H9 (cell line): ENCODE measurements at regions not wholly inside any gene's neighbourhood (a gene's known extent, or its start where the extent isn't known, plus 50 kb on each side); places are given as distances from the start of the nearest gene placed in this dataset.

ENCODE experiments used
- DNase-seq: peaks from one replicate; pipeline ENCODE4 v3.0.0-alpha.2; 2017
- H2AFZ ChIP-seq: one replicate; pipeline ENCODE4 v1.6.1; 2013; ENCODE audit warnings: mild to moderate bottlenecking, low read length, control low read depth, moderate library complexity
- H2AK5ac ChIP-seq: 2 replicates; pipeline ENCODE4 v1.6.1; 2013; ENCODE audit warnings: low read length, control low read depth, mixed read lengths; ENCODE audit not compliant: insufficient read length
- H2BK120ac ChIP-seq: one replicate; pipeline ENCODE4 v1.6.1; 2013; ENCODE audit warnings: low read depth, mild to moderate bottlenecking, low read length, control low read depth, inconsistent platforms; ENCODE audit not compliant: poor library complexity, severe bottlenecking
- H2BK12ac ChIP-seq: 2 replicates; pipeline ENCODE4 v1.6.1; 2013; ENCODE audit warnings: low read length, control low read depth, mixed read lengths, low read depth; ENCODE audit not compliant: insufficient read length
- H2BK15ac ChIP-seq: 2 replicates; pipeline ENCODE4 v1.6.1; 2013; ENCODE audit warnings: low read depth, low read length, control low read depth
- H2BK20ac ChIP-seq: one replicate; pipeline ENCODE4 v1.6.1; 2013; ENCODE audit warnings: low read depth, mild to moderate bottlenecking, low read length, control low read depth, inconsistent platforms; ENCODE audit not compliant: poor library complexity, severe bottlenecking
- H2BK5ac ChIP-seq: 2 replicates; pipeline ENCODE4 v1.6.1; 2013; ENCODE audit warnings: low read length, control low read depth, mixed read lengths; ENCODE audit not compliant: insufficient read length
- H3K14ac ChIP-seq: 2 replicates; pipeline ENCODE4 v1.6.1; 2013; ENCODE audit warnings: low read length, control low read depth; ENCODE audit not compliant: insufficient read depth
- H3K18ac ChIP-seq: 2 replicates; pipeline ENCODE4 v1.6.1; 2013; ENCODE audit warnings: low read depth, mild to moderate bottlenecking, mixed read lengths, low read length, control low read depth; ENCODE audit not compliant: insufficient read length
- H3K23ac ChIP-seq: 2 replicates; pipeline ENCODE4 v1.6.1; 2013; ENCODE audit warnings: low read length, control low read depth, mixed read lengths, low read depth; ENCODE audit not compliant: insufficient read length
- H3K23me2 ChIP-seq: 2 replicates; pipeline ENCODE4 v1.6.1; 2013; ENCODE audit warnings: low read depth, mild to moderate bottlenecking, mixed read lengths, low read length, control low read depth; ENCODE audit not compliant: insufficient read length, poor library complexity, severe bottlenecking
- H3K27ac ChIP-seq: 2 replicates; pipeline ENCODE4 v1.5.1; 2013; ENCODE audit warnings: low read length, control low read depth, mixed read lengths, low read depth; ENCODE audit not compliant: insufficient read length
- H3K27me3 ChIP-seq: 2 replicates; pipeline ENCODE4 v1.6.1; 2013; ENCODE audit warnings: low read length, control low read depth, inconsistent platforms; ENCODE audit not compliant: insufficient read depth
- H3K4ac ChIP-seq: 2 replicates; pipeline ENCODE4 v1.6.1; 2013; ENCODE audit warnings: low read depth, mild to moderate bottlenecking, control low read depth, inconsistent platforms, low read length, moderate library complexity
- H3K4me1 ChIP-seq: 2 replicates; pipeline ENCODE4 v1.6.1; 2013; ENCODE audit warnings: low read length, control low read depth, inconsistent platforms; ENCODE audit not compliant: insufficient read depth
- H3K4me2 ChIP-seq: 2 replicates; pipeline ENCODE4 v1.6.1; 2013; ENCODE audit warnings: low read length, control low read depth, mixed read lengths; ENCODE audit not compliant: insufficient read length, insufficient read depth
- H3K56ac ChIP-seq: 2 replicates; pipeline ENCODE4 v1.6.1; 2013; ENCODE audit warnings: low read depth, mild to moderate bottlenecking, mixed read lengths, low read length, control low read depth; ENCODE audit not compliant: insufficient read length
- H3K79me1 ChIP-seq: 2 replicates; pipeline ENCODE4 v1.6.1; 2013; ENCODE audit warnings: low read depth, mild to moderate bottlenecking, moderate library complexity, low read length, control low read depth, inconsistent platforms; ENCODE audit not compliant: insufficient read depth, poor library complexity, severe bottlenecking
- H3K79me2 ChIP-seq: 2 replicates; pipeline ENCODE4 v1.6.1; 2013; ENCODE audit warnings: low read length, control low read depth, inconsistent platforms; ENCODE audit not compliant: insufficient read depth
- H3K9ac ChIP-seq: 2 replicates; pipeline ENCODE4 v1.6.1; 2013; ENCODE audit warnings: low read length, control low read depth, mixed read lengths; ENCODE audit not compliant: insufficient read length; ENCODE audit errors: extremely low read depth
- H3K9me3 ChIP-seq: one replicate; pipeline ENCODE4 v1.6.1; 2013; ENCODE audit warnings: low read depth, low read length, inconsistent platforms; ENCODE audit not compliant: control insufficient read depth
- H3T11ph ChIP-seq: one replicate; pipeline ENCODE4 v1.6.1; 2013; ENCODE audit warnings: mild to moderate bottlenecking, low read length, control low read depth, inconsistent platforms
- H4K20me1 ChIP-seq: one replicate; pipeline ENCODE4 v1.6.1; 2013; ENCODE audit not compliant: control insufficient read depth, insufficient read length, insufficient read depth
- H4K5ac ChIP-seq: 2 replicates; pipeline ENCODE4 v1.6.1; 2013; ENCODE audit warnings: low read depth, mild to moderate bottlenecking, mixed read lengths, low read length, control low read depth; ENCODE audit not compliant: insufficient read length
- H4K8ac ChIP-seq: replicated peaks from 2 replicates; pipeline ENCODE4 v1.6.1; 2013; ENCODE audit warnings: low read length, control low read depth, mixed read lengths, low read depth; ENCODE audit not compliant: insufficient read length
- H4K91ac ChIP-seq: 2 replicates; pipeline ENCODE4 v1.6.1; 2013; ENCODE audit warnings: low read depth, mild to moderate bottlenecking, moderate library complexity, mixed read lengths, low read length, control low read depth; ENCODE audit not compliant: insufficient read length
- H3K27ac Mint-ChIP-seq, 3 experiments: 2 replicates in 2 of 3; 3 replicates in 1 of 3; pipeline ENCODE4 v1.8.0; 2020 to 2021; ENCODE audit warnings: mixed read lengths in 3 of 3, mild to moderate bottlenecking in 1 of 3, moderate library complexity in 1 of 3
- H3K27me3 Mint-ChIP-seq: 2 replicates; pipeline ENCODE4 v1.8.0; 2021; ENCODE audit warnings: low read depth, mild to moderate bottlenecking, moderate library complexity, mixed read lengths
- H3K36me3 Mint-ChIP-seq, 3 experiments: 2 replicates in 2 of 3; 3 replicates in 1 of 3; pipeline ENCODE4 v1.8.0; 2020 to 2021; ENCODE audit warnings: low read depth in 3 of 3, mixed read lengths in 3 of 3; ENCODE audit not compliant: insufficient read depth in 1 of 3
- H3K4me1 Mint-ChIP-seq, 2 experiments: 2 replicates each; pipeline ENCODE4 v1.8.0; 2020; ENCODE audit warnings: mixed read lengths in 2 of 2
- H3K4me3 Mint-ChIP-seq, 2 experiments: 2 replicates in 1 of 2; 3 replicates in 1 of 2; pipeline ENCODE4 v1.8.0; 2020 to 2021; ENCODE audit warnings: mild to moderate bottlenecking in 2 of 2, mixed read lengths in 2 of 2, moderate library complexity in 1 of 2
- H3K9me3 Mint-ChIP-seq, 2 experiments: 2 replicates in 1 of 2; 3 replicates in 1 of 2; pipeline ENCODE4 v1.8.0; 2020; ENCODE audit warnings: mild to moderate bottlenecking in 2 of 2, mixed read lengths in 2 of 2, moderate library complexity in 1 of 2
- CTCF ChIP-seq: fragments of 200-600 bp; sonication (generic); conservative IDR thresholded peaks from 3 replicates; pipeline ENCODE4 v1.8.0; 2021; ENCODE audit warnings: antibody characterized with exemption, mild to moderate bottlenecking
- WGBS: extraction: QIAGEN DNeasy Blood & Tissue Kit; methylation state at CpG from one replicate; pipeline ENCODE4 v1.1.7; 2013; ENCODE audit warnings: missing lambda C conversion rate, low lambda C conversion rate, mixed read lengths; ENCODE audit not compliant: insufficient read length; ENCODE audit errors: extremely low coverage; 5-methylcytosine and 5-hydroxymethylcytosine counted together

- Histone ChIP-seq H2BK120ac (no peak overlapping the region), H2BK5ac (no peak overlapping the region), H3K79me2 (no peaks in the 10 kb centered on the region), H3K27me3 (no peaks in the 10 kb centered on the region), H2BK20ac (no peak overlapping the region), H4K91ac (no peak overlapping the region), H3K4me2 (no peak overlapping the region), H3K79me1 (no peaks in the 10 kb centered on the region), H3K9me3 (no peaks in the 10 kb centered on the region), H3K23ac (no peak overlapping the region), H2BK12ac (no peak overlapping the region), H4K5ac (no peak overlapping the region), H3K9ac (no peak overlapping the region), H4K8ac (no peak overlapping the region), H3K18ac (no peak overlapping the region), H3K56ac (no peak overlapping the region), H2AK5ac (no peak overlapping the region), H3K4ac (no peak overlapping the region), H3K4me1 (no peaks in the 10 kb centered on the region), H3K27ac (no peak overlapping the region), H3K14ac (no peak overlapping the region), H4K20me1 (no peaks in the 10 kb centered on the region), H2BK15ac (no peak overlapping the region), H3K23me2 (no peaks in the 10 kb centered on the region), H3T11ph (no peak overlapping the region), H2AFZ (no peak overlapping the region)
- DNase-seq, result no peak
- TF ChIP-seq CTCF, result no peak
- WGBS, result no CpG with 5 or more reads among the region's 1 CpG
- H3K27ac Mint-ChIP-seq, result no peak overlapping the region
- H3K27me3 Mint-ChIP-seq, result peaks cover 3% of the 10 kb centered on the region; the same call in 1 of the 2 replicates
- no peak overlapping the region for H3K4me3 Mint-ChIP-seq
- peaks cover 20 to 27% (median 23%) of the 10 kb centered on the region in 3 experiments for H3K36me3 Mint-ChIP-seq
- H3K9me3 Mint-ChIP-seq, result peaks cover 28 to 30% of the 10 kb centered on the region in 2 experiments
- peaks cover 0 to 3% of the 10 kb centered on the region in 2 experiments; a peak in 1 of 4 replicates for H3K4me1 Mint-ChIP-seq
Measured at GRCh38 chr4:162706632-162707031, 460.1 kb downstream of the NAF1 start.
